Left lobe of liver (tissue), 2 donors: ENCODE measurements at regions not wholly inside any gene's neighbourhood (a gene's known extent, or its start where the extent isn't known, plus 50 kb on each side); places are given as distances from the start of the nearest gene placed in this dataset.

ENCODE experiments used
- ATAC-seq: fragments of 200-7000 bp; cut with Tn5 transposase; one replicate; pipeline ENCODE4 v1.9.1; 2020; ENCODE audit warnings: mild to moderate bottlenecking, moderate library complexity
- DNase-seq: peaks from one replicate; pipeline ENCODE4 v3.0.0-alpha.2; 2020; ENCODE audit warnings: low spot score
- donor health status: DM: no; HTN: no; CAD: no; lungs with moderate emphysema.
- donor health status: DM: no; HTN: yes; CAD: no.

DNA sequence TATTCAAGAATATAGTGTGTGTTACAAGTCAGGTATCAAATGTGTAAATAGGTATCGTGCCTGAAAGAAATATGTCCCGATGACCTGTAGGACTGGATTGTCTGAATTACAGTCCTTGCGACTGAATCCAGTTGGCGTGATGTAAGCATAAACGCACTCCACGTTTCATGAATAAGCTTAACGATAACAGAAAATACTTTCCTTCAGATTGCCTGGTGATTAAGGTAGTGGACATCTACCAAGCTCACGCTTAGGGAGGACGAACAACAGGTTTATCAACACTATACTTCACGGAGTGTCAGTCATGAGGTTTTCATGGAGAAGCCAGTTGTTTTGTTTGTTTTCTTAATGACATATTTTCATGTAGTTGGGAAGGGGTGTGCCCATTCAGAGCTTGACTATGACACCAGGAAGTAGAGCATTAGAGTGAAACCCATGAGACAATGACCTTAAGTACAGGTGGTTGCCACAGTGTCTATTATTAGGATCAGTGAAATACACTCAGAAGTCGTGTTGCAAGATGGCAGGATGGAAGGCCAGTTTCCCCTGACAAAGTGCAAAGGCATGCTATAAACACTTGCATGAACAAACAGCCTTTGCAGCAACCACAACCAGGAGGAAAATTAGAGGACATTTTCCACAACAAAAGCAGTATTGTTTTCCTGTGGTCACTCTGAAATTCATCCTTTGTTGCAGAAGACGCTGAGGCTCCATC, 305.8 kb upstream of the PRDM1 start:
- DNase-seq: no peak
- no peak for ATAC-seq

DNA sequence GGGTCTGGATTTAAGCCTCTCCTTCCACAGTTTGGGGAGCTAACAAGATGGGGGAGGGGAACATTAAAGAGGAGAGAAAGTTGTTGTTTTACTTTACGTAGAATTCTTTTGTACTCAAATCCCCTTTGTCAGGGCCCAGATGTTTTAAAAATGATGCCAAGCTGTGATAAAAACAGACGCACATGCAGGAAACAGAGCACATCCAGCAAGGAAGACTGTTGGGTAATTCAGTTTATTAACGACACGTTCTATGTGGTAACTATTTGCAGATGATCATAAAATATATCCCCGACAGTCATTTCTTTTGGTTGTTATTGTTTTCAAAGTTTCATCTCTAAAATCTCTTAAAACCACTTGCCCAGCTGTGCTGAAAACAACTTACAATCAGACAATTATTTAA, 307.0 kb upstream of the PRDM1 start:
- DNase-seq: no peak
- no peak for ATAC-seq

DNA sequence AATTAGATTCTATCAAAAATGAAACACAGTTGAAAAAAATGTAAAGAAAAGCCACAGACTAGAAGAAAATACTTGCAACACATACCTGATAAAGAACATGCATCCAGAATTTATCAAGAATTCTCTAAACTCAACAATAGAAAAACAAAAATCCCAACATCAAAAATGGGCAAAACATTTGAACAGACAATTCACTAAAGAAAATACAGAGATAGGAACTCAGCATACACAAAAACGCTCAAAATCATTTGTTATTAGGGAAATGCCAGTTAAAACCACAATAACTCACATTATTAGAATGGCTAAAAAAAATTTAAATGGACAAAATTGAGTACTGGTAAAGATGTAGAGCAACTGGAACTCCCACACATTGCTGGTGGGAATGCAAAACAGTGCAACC, 311.0 kb upstream of the PRDM1 start:
- no peak for DNase-seq
- ATAC-seq: no peak

DNA sequence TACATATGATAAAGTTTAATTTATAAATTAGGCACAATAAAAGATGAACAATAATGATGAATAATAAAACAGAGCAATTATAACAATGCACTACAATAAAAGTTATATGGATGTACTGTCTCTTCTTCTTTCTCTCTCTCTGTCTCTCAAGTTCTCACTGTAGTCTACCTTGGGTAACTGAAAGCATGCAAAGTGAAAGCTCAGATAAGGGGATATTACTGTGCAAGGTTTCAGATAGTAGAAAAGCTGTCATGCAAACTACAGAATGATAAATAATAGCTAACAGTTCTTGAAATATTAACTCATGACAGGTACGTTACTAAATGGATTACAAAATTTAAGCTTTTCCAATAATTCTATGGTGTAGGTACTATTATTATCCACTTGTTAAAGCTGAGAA, 311.9 kb upstream of the PRDM1 start:
- DNase-seq: no peak
- ATAC-seq: no peak

DNA sequence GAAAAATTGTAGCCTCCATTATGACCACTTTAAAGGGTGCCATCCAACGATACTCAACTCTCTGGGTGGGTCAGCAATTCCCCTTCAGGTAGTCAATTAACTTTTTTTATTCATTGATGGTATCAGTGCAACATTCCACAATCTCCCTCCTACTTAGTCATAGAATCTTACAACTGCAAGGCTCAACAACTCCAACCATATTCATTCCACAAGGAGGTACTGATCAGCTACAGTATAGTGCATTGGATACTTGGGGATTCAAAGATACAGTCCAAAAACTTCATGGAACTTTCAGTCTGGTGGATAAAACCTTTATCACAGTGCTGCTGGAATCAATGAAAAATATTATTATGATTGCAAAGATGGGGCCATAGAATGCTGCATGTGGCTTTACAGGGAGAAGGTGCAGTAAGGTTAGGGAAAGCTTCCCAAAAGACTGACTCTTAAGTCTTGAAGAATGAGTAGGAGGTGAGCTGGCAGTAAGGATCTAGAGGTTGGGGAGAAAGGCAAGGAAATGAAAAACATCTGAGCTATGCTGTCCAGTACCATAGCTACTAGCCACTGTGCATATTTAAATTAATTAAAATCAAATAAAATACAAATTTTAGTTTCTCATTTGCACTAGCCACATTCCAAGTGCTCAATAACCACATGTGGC, 314.7 kb upstream of the PRDM1 start:
- DNase-seq (no peak), ATAC-seq (no peak)

DNA sequence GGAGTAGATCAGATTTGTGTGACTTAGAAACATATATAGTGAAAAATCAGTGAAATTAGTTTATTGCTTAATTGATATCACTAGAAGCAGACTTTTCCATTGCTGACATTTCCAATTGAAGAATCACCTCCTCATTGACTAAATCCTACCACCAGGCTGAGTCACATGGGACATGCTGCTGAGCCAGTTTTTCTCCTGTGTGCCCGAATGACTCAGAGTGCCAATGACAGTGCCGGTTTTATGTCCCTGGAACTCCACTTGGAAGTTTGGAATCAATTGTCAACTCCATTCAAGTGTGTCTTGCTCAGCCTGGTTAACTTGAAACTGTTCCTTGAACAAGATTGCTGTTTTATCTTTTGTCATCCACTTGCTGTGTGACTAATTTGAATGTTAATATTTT, 316.1 kb upstream of the PRDM1 start:
- no peak for DNase-seq
- no peak for ATAC-seq

DNA sequence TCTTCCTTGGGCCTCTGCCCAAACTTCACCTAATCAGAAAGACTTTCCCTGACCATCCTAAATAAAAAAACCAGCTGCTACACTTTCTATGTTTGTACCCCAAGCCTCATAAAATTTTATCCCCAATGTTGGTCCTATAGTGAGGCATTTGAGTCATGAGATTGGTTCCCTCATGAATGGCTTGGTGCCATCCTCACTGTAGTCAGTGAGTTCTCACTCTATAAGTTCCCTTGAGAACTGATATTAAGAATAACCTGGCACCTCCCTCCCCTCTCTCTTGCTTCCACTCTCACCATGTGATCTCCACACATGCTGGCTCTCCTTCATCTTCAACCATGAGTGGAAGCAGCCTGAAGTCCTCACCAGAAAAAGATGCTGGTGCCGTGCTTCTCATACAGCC, 316.9 kb upstream of the PRDM1 start:
- DNase-seq: no peak
- ATAC-seq: no peak

DNA sequence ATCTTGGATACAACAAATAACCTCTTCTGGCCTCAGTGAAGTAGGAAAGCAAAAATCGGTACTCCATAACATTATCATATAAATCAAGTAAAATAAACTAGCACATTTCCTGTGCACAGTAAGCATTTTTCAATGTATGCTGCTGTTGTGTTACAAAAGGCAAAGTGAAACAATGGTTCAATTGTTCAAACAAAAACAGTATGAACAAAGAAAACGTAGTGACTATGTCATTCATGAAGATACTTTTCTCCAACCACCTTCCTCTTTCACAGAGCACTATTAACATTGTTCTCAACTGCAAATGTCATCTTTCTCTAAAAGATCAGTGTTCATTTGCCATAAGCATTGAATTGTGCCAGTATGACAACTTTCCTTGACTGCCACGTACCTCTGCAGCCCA, 318.6 kb upstream of the PRDM1 start:
- no peak for DNase-seq
- no peak for ATAC-seq

DNA sequence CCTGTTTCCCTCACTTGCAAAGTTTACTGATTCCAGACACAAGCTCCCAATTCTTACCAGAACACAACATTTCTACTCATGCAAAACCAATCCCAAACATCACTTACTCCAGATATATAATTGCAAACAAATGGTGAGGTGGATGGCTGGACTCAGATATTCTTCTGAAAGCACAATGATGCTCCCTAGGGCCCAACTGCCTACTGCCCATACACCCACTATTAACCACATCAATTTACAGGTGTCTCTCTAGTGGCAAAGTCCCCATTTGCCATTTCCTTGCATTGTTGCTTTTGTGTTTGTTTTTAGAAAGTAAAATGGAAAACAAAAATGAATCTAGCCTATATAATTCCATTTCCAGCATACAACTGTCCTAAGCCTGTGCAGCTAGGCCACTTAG, 320.9 kb upstream of the PRDM1 start:
- no peak for ATAC-seq
- DNase-seq: no peak

DNA sequence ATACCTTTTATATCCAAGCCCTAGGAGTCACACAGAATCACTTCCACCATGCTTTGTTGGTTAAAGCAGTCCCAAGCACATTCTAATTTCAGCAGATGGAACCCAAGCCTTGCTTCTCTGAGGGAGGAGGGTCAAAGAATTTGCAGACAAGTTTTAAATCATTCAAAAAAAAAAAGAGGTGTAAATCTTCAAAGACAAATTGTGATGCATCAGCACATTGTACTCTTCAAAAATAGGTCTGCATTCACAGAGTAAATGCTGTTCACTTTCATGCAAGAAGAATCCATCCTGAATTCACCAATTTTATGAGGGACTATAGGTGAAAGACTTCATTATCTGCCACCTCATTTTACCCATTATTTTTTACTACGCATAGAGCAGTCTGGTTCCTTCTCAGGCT, 321.8 kb upstream of the PRDM1 start:
- DNase-seq (no peak), ATAC-seq (no peak)

DNA sequence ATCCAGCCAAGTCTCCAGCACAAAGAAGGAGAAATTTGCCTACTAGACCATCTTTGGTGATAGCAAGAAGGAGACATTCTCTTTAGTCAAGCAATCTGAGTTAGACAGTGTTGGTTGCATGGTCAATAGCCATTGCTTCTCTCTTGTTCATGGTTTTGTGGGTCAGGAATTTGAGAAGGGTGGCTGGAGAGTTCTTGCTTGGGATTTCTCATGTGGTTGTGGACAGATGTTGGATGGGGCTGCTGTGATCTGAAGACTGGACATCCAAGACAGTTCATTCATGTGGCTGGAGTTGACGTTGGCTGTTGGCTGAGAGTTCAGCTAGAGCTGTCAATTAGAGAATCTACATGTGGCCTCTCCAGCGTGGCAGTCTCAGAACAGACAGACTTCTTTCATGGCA, 322.3 kb upstream of the PRDM1 start:
- no peak for ATAC-seq
- DNase-seq: no peak

DNA sequence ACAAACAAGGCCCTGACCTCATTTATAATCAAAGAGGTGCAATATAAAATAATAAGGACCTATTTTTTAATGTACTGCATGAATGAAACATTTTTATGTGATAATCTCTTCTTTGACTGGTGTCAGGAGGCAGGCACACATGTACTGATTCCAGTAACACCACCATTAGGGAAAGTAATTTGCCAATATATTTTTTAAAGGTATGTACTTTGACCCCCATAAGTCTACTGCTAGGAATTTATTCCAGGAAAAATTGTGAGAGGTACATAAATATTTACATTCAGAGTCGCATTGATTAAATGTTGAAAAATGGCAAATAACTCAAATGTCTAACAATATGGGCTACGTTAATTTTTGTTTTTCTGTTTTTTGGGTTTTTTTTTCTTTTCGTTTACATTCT, 325.4 kb upstream of the PRDM1 start:
- DNase-seq (no peak), ATAC-seq (peak; percentile 58)

DNA sequence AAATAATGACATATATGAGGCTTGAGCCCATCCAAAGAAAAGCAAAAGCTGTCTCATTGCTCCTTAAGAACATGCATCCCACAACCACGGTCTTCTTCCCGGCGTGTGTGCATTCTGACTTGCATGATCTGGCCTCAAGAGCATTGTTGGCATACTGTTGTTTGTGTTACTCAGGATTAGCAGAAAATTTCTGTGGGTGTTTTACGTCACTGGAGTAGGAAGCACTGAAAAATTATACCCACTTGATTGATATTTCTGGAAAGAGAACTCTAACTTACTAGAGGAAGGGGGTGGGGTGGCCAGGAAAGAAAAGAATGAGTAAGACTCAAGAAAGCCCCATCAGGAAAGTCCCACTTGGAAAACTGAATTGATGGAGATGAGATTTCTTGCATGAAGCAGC, 326.2 kb upstream of the PRDM1 start:
- DNase-seq: no peak
- no peak for ATAC-seq

DNA sequence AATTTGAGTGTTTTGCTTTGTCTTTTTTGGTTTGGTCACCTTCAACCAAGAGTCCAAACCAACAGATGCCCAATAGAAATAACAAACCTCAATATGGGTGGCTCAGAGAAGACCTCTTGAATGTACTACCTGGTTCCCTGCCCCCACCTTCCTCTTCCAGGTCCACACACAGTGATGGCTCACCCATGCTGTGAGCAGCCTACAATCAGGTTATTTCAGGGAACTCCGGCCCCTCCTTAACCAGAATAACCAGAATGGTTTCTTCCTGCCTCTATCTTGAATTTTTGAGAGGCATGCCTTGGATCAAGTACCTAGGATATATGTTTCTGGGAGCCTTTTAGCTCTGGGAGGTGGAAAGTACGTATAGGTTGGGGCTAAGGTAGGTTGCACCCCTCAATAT, 327.1 kb upstream of the PRDM1 start:
- ATAC-seq: no peak
- no peak for DNase-seq

DNA sequence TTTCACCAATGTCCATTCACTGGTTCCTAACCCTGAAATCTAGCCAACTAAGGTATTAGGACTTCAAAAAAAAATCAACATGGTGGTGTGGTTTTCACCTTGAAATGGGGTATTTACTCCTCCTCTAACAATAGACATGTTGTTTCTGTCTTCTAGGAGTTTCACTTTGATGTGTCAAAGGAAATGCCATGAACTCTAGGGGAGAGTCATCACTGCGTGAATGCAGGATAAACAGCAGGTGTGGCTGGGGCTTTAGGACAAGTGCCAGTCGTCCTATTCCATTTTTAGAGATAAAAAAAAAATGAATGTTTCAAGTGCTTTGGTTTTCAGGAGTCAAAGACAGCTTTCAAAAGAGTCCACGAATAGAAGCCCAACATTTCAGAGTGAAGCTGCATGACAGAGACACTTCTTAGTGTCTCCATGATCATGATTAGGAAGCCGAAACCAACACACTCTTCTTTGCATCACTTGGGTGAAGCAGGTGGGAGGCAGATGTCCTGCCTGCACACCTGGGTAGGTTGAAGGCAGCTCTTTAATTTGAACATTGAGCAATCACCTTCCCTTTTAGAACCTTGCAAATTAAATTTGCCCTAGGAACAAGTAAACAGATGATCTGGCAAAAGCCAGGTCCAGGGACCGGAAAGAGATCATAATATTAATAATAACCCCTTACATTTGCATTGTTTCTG, 328.5 kb upstream of the PRDM1 start:
- peak; percentile 63 for ATAC-seq
- no peak for DNase-seq

DNA sequence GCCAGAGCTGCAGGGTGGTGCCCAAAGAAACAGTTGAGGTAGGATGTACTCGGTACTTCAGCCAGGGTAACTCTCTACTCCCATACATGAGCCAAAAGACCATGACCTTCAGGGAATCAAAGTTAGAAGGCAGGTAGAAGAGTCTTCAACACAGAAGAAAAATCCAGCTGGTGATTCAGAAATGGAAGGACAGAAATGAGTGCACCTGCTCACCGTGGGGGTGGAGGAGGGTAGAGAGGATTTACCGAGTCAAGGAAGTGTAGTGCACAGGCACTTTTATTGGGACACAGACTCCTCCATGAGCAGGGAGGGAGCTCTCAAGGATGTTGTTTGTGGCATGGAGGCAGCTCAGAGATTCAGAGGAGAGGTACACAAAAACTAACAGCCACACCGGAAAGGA, 330.3 kb upstream of the PRDM1 start:
- DNase-seq (no peak), ATAC-seq (no peak)

DNA sequence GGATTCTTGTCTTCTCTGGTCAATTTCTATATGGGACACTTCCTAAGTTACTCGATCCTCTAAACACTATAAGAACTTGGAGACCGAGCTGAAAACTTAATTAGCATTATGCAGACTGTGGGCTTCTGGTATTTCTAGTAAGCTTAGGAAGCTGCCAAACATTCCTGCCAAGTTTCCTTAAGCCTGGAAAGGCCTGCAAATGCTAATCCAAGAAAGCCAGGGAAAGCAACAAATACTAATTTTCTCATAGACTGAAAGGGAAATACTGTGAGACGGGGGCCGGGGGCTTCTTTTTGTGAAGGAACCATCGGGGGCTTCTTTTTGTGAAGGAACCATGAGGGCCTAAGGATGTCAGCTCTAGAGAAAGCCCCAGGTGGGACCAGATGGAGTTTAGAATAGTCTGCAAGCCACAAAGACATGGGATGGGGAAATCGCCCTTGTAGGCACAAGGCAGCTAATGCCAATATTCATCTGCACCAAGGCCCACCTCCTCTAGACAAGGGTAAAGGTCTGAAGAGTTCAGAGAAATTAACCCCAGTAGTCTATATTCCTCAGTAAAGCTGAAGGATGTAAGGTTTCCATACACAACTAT, 332.4 kb upstream of the PRDM1 start:
- ATAC-seq (no peak), DNase-seq (no peak)

DNA sequence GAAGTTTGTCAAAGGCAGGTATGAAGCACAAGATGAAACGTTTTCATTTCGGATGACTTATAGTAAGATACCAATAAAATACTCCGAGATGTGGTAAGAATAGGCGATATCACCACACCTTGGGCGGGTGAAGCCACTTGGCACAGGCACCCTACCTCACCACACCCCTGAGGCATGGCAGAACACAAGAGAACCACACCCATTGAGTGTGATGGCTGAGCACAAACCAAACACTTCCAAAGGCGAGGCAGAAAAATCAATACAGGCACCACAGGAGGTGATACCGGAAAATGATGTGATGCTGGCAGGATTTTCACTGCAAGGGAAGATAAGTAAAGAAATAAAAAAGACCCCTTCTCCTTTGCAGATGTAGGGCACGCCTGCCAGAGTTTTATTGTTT, 332.9 kb upstream of the PRDM1 start:
- ATAC-seq (no peak), DNase-seq (no peak)

DNA sequence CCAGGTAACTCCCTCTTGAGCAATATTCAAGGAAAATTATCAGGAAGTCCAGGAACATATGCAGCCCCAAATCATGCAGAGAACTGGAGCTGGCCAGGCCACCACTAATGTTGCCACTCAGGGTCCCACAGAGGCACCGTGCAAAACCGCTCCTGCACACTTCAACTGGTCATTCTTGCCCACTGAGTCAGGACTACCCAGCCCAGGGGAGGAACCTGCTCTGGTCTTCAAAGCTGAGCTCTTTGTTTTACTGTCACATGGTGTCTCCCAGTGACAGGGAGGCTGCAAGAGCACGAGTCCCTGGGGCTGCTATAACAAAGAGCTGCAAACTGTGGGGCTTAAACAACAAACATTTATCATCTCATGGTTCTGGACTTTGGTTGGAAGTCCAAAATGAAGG, 336.0 kb upstream of the PRDM1 start:
- no peak for DNase-seq
- no peak for ATAC-seq

DNA sequence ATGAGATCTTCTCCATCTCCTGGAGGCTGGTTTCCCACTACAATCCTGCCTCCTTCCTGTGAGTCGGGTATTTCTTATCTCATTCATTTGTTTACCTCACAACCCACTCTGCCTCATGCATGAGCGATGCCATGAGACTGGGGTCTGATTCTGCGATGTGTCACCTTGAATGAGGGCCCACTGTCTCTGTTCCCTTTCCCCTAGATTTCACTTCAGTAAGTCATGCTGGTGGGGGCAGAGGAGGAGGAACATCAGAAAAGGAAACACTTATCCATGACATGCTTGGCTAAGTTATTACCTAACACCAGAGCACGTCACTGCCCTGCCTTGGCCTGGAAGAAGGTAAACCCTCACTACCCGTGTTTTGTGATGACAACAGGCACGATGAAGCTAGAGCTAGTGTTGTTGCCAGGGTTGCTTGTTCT, 337.4 kb upstream of the PRDM1 start:
- DNase-seq: no peak
- no peak for ATAC-seq

DNA sequence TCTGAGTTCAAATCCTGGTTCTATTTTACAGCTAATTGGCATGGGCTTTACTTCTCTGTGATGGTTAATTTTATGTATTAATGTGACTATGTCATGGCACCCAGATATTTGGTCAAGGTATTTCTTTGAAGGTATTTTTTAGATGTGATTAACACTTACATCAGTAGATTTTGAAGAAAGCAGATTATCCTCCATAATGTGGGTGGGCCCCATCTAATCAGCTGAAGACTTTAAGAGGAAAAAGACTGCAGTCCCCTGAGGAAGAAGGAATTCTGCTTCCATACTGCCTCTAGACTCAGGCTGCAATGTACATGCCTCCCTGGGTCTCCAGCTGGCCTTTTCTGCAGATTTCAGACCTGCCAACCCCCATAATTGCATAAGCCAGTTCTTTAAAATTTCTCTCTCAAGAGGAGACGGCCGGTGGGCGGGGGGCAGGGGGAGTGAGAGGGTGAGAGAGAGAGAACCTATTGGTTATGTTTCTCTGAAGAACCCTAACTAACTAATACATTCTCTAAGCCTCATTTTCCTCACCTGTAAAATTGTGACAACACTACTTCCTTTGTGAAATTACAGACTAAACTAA, 338.2 kb upstream of the PRDM1 start:
- DNase-seq (no peak), ATAC-seq (no peak)

DNA sequence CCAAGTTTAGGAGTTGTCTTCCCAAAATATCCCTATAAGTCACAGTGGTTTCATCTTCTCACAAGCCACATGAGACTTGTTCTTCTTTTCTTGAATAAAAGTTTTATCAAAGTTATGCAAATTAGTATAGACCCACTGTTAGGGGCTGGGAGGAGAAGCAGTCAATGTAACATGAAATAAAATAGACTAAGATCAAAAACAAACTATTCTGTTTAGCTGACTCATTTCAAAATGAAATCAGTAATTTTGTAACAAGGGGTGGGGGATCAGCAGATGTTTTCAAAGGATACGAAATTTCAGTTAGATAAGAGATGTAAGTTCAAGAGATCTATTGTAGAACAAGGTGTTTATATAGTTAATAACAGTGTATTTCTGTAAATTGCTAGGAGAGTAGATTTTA, 339.6 kb upstream of the PRDM1 start:
- ATAC-seq: no peak

More for the DNA sequence above, 339.6 kb upstream of the PRDM1 start:
- DNase-seq: no peak
